GM12878 (cell line): ENCODE measurements at regions not wholly inside any gene's neighbourhood (a gene's known extent, or its start where the extent isn't known, plus 50 kb on each side); places are given as distances from the start of the nearest gene placed in this dataset.

Experiments used
- ATAC-seq: fragments of 200-7000 bp; cut with Tn5 transposase; 3 replicates; pipeline ENCODE4 v1.9.1; 2020; ENCODE audit warnings: mild to moderate bottlenecking, moderate library complexity
- BruUV-seq: library from RNA; stranded (reverse); fragments of 400-500 nt; replicated peaks from 2 replicates; lab custom pipeline; 2021; lab: Mats Ljungman, UMichigan
- CTCF ChIA-PET: fragments of 300-600 bp; sonication (Branson Sonifier 250); formaldehyde crosslinking; extraction: SDS; loops from one replicate; lab custom pipeline; 2021; ENCODE audit warnings: inconsistent platforms; lab: Yijun Ruan, JAX
- POLR2A ChIA-PET: fragments of 350-600 bp; formaldehyde crosslinking; extraction: SDS; loops from one replicate; lab custom pipeline; 2021; ENCODE audit warnings: inconsistent platforms; lab: Charles Lee
- RAD21 ChIA-PET: fragments of 300-600 bp; sonication (Branson Sonifier 250); formaldehyde crosslinking; loops from one replicate; lab custom pipeline; 2023; ENCODE audit warnings: antibody characterized with exemption; ENCODE audit not compliant: unreplicated experiment; lab: Charles Lee
- SMC1A ChIA-PET: fragments of 300-600 bp; sonication (Branson Sonifier 250); formaldehyde crosslinking; loops from one replicate; lab custom pipeline; 2023; ENCODE audit not compliant: unreplicated experiment, uncharacterized antibody; lab: Charles Lee
- DNase-seq: peaks from one replicate; pipeline ENCODE4 v3.0.0-alpha.2; 2011; ENCODE audit warnings: low read depth, low spot score
- FAIRE-seq: peaks from 3 replicates; lab custom pipeline; 2011; peaks lifted over from hg19 to GRCh38; lab: Jason Lieb, UNC
- H2AFZ ChIP-seq: 2 replicates; pipeline ENCODE4 v1.6.0; 2011; ENCODE audit warnings: low read depth, low read length, control low read depth; ENCODE audit not compliant: control insufficient read depth
- H3K27ac ChIP-seq: 2 replicates; pipeline ENCODE4 v1.5.1; 2011; ENCODE audit warnings: control low read depth; ENCODE audit not compliant: control insufficient read depth, insufficient read depth
- H3K27me3 ChIP-seq, 2 experiments: replicated peaks in 1 of 2; 2 replicates each; pipeline versions ENCODE4 v1.6.0 to v1.6.1; 2011; ENCODE audit warnings: low read length in 1 of 2; ENCODE audit not compliant: control insufficient read depth in 2 of 2, insufficient read depth in 2 of 2
- H3K36me3 ChIP-seq, 2 experiments: 2 replicates each; pipeline ENCODE4 v1.5.1; 2011; ENCODE audit warnings: low read length in 1 of 2; ENCODE audit not compliant: control insufficient read depth in 2 of 2, insufficient read depth in 2 of 2
- H3K4me1 ChIP-seq: 2 replicates; pipeline ENCODE4 v1.6.1; 2011; ENCODE audit warnings: mild to moderate bottlenecking, low read length, moderate library complexity, mixed read lengths; ENCODE audit not compliant: control insufficient read depth, insufficient read depth
- H3K4me2 ChIP-seq: 2 replicates; pipeline ENCODE4 v1.6.0; 2011; ENCODE audit warnings: control low read depth; ENCODE audit not compliant: control insufficient read depth, insufficient read depth
- H3K4me3 ChIP-seq: fragments of 200-600 bp; sonication (generic); 2 replicates; pipeline ENCODE4 v1.5.1; 2016
- H3K79me2 ChIP-seq: 2 replicates; pipeline ENCODE4 v1.6.0; 2011; ENCODE audit warnings: low read length; ENCODE audit not compliant: control insufficient read depth, insufficient read depth
- H3K9ac ChIP-seq: 2 replicates; pipeline ENCODE4 v1.8.0; 2011; ENCODE audit warnings: low read length, control low read depth, mixed read lengths; ENCODE audit not compliant: control insufficient read depth, insufficient read depth
- H3K9me3 ChIP-seq: replicated peaks from 3 replicates; pipeline ENCODE4 v1.5.1; 2011; ENCODE audit warnings: mild to moderate bottlenecking, low read length; ENCODE audit not compliant: control insufficient read depth, insufficient read depth
- H4K20me1 ChIP-seq: 2 replicates; pipeline ENCODE4 v1.6.0; 2011; ENCODE audit not compliant: control insufficient read depth, insufficient read depth
- CREM ChIP-seq: IDR thresholded peaks from 2 replicates; pipeline ENCODE4 v1.6.1; 2014; ENCODE audit warnings: antibody characterized with exemption, low read depth
- ELK1 ChIP-seq: IDR thresholded peaks from 2 replicates; pipeline ENCODE4 v1.6.1; 2012; ENCODE audit warnings: low read depth, low read length, improper control_type of control experiment
- IKZF2 ChIP-seq, 2 experiments: fragments of 450-650 bp; IDR thresholded peaks; 2 replicates each; pipeline ENCODE4 v1.6.1; 2017; ENCODE audit warnings: mild to moderate bottlenecking in 2 of 2, moderate library complexity in 2 of 2
- MTA3 ChIP-seq: IDR thresholded peaks from 2 replicates; pipeline ENCODE4 v1.6.1; 2012; ENCODE audit warnings: low read length, inconsistent platforms, borderline replicate concordance
- RAD51 ChIP-seq: fragments of 450-650 bp; IDR thresholded peaks from 2 replicates; pipeline ENCODE4 v1.6.1; 2016; ENCODE audit warnings: moderate library complexity, mild to moderate bottlenecking, inconsistent platforms
- SIN3A ChIP-seq: IDR thresholded peaks from 2 replicates; pipeline ENCODE4 v1.6.1; 2012; ENCODE audit warnings: low read depth, low read length, improper control_type of control experiment
- SKIL ChIP-seq: fragments of 450-650 bp; IDR thresholded peaks from 2 replicates; pipeline ENCODE4 v1.6.1; 2017; ENCODE audit warnings: mild to moderate bottlenecking, low read depth, inconsistent platforms; ENCODE audit not compliant: poor library complexity, severe bottlenecking
- SMC3 ChIP-seq: IDR thresholded peaks from 2 replicates; pipeline ENCODE4 v1.6.1; 2011; ENCODE audit warnings: low read length, improper control_type of control experiment, borderline replicate concordance
- STAT1 ChIP-seq: fragments of 450-650 bp; conservative IDR thresholded peaks from 2 replicates; pipeline ENCODE4 v1.6.1; 2014; ENCODE audit warnings: antibody characterized with exemption, mild to moderate bottlenecking
- SUPT20H ChIP-seq: IDR thresholded peaks from 2 replicates; pipeline ENCODE4 v1.6.1; 2011; ENCODE audit warnings: low read depth, mild to moderate bottlenecking, low read length, moderate library complexity, borderline replicate concordance; ENCODE audit not compliant: control insufficient read depth
- TAF1 ChIP-seq: IDR thresholded peaks from 2 replicates; pipeline ENCODE4 v1.6.1; 2011; ENCODE audit warnings: mild to moderate bottlenecking, low read depth, low read length, borderline replicate concordance
- TARDBP ChIP-seq: IDR thresholded peaks from 2 replicates; pipeline ENCODE4 v1.6.1; 2016; ENCODE audit warnings: borderline replicate concordance
- ZBED1 ChIP-seq: IDR thresholded peaks from 2 replicates; pipeline ENCODE4 v1.6.1; 2016; ENCODE audit warnings: borderline replicate concordance
- ZNF592 ChIP-seq: fragments of 450-650 bp; IDR thresholded peaks from 2 replicates; pipeline ENCODE4 v1.6.1; 2017; ENCODE audit warnings: mild to moderate bottlenecking, moderate library complexity
- ZNF687 ChIP-seq: fragments of 450-650 bp; IDR thresholded peaks from 2 replicates; pipeline ENCODE4 v1.6.1; 2017; ENCODE audit warnings: mild to moderate bottlenecking, moderate library complexity
- WGBS: methylation state at CpG from one replicate; pipeline ENCODE4 v1.1.6; 2016; ENCODE audit warnings: low lambda C conversion rate; ENCODE audit not compliant: insufficient replicate concordance, insufficient coverage; ENCODE audit errors: missing lambda C conversion rate; 5-methylcytosine and 5-hydroxymethylcytosine counted together
- in situ Hi-C: fragments of 300-500 bp; cut with MboI; formaldehyde crosslinking; loops from 9 replicates; pipeline ENCODE4 v1.14.3; 2018; ENCODE audit warnings: mixed read lengths
- intact Hi-C: fragments of 100-400 bp; cut with micrococcal nuclease; formaldehyde crosslinking; loops from one replicate; pipeline ENCODE4 v1.14.2; 2022; ENCODE audit not compliant: unreplicated experiment

- no TSS peak for BruUV-seq
- H3K9ac ChIP-seq: no peak overlapping the region
- H3K4me2 ChIP-seq: no peak overlapping the region
- no peak overlapping the region for H2AFZ ChIP-seq
- H4K20me1 ChIP-seq: no peaks in the 10 kb centered on the region
- no peaks in the 10 kb centered on the region for H3K27me3 ChIP-seq
- DNase-seq (no peak), FAIRE-seq (no peak), ATAC-seq (no peak)
- 0% methylated on average over 1 of the region's 1 CpG for WGBS
- in situ Hi-C loops: no loop called here
- H3K27ac ChIP-seq: no peak overlapping the region
- no peak overlapping the region for H3K4me3 ChIP-seq
- POLR2A ChIA-PET: no interaction called here
- H3K79me2 ChIP-seq: no peaks in the 10 kb centered on the region
- RAD21 ChIA-PET: no interaction called here
- intact Hi-C loops: no loop called here
- SMC1A ChIA-PET: no interaction called here
- no peaks in the 10 kb centered on the region for H3K4me1 ChIP-seq
- H3K9me3 ChIP-seq: no peaks in the 10 kb centered on the region
- H3K36me3 ChIP-seq: no peaks in the 10 kb centered on the region
- CTCF ChIA-PET: no interaction called here
- no peak for TF ChIP-seq IKZF2 (IDR thresholded peaks at IDR 0.05)
- TF ChIP-seq TAF1: no peak
- no peak for TF ChIP-seq CREM
- TF ChIP-seq ZNF592: no peak
- TF ChIP-seq SUPT20H: no peak
- no peak for TF ChIP-seq TARDBP
- TF ChIP-seq SMC3: no peak
- no peak for TF ChIP-seq ZNF687
- no peak for TF ChIP-seq STAT1
- TF ChIP-seq ZBED1: no peak
- no peak for TF ChIP-seq ELK1
- TF ChIP-seq RAD51: no peak
- no peak for TF ChIP-seq SIN3A
- TF ChIP-seq MTA3: no peak
- no peak for TF ChIP-seq SKIL
Observed at GRCh38 chr21:35581640-35582039, 478.7 kb downstream of the SETD4 start.
